HG02571 (cell line): ENCODE measurements at regions not wholly inside any gene's neighbourhood (a gene's known extent, or its start where the extent isn't known, plus 50 kb on each side); places are given as distances from the start of the nearest gene placed in this dataset.
"Not testable (repeated sequence)": the region's sequence is repeated elsewhere in the genome, so short reads cannot be mapped to it uniquely, and the experiment has no call there.

Experiments used
- ATAC-seq: cut with Tn5 transposase; IDR thresholded peaks from one replicate; pipeline ENCODE4 v1.9.1; 2021; ENCODE audit warnings: mild to moderate bottlenecking, moderate library complexity; ENCODE audit not compliant: unreplicated experiment

GRCh38 chr2:18993756-18994338 lies 364.6 kb downstream of the OSR1 start:
- ATAC-seq: no peak

GRCh38 chr2:18991177-18992168 lies 366.9 kb downstream of the OSR1 start:
- no peak for ATAC-seq

- no peak for ATAC-seq
Observed at GRCh38 chr2:18988631-18989232, 369.7 kb downstream of the OSR1 start.

GRCh38 chr2:18987592-18988073 lies 370.8 kb downstream of the OSR1 start:
- ATAC-seq: no peak

DNA sequence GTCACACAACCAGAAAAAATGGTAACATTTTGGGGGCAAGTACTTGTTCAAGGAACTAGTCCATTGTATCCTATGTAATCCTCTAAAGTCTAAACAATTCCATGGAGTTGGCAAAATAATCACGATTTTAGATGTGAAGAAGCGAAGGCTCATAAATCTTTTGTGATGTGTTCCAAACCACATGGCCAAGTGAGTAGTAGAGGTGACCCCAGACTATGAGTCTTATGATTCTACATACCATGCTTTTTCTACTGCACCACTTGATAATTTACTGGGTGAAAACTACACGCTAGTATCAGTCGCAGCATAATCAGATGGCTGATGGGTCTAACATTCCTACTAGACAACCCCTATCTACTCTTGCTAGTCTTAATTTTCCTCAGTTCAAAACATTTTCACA lies 371.4 kb downstream of the OSR1 start:
- ATAC-seq: no peak

DNA sequence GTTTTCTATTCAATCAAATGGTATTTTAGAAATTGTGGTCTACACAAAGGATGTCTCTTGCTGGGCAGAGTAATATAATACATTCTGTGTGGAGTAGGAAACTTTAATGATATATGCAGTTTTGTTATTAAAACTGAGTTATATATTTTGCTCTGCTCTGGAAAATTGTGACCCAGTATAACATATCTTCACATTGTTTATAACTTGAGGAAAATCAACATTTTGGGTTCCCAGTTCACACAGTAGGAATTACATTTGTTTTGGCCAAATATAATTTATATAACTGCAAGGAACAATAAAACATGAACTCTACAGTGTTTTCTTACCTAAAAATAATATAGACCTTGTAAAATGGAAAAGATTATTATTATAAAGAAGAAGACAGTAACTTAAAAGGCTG lies 372.4 kb downstream of the OSR1 start:
- ATAC-seq: no peak

GRCh38 chr2:18980786-18981430 lies 377.5 kb downstream of the OSR1 start:
- ATAC-seq: no peak

- ATAC-seq: no peak
Observed at GRCh38 chr2:18980104-18980785, 378.2 kb downstream of the OSR1 start.

GRCh38 chr2:18977409-18977808 lies 381.0 kb downstream of the OSR1 start:
- no peak for ATAC-seq

GRCh38 chr2:18976168-18976961 lies 382.1 kb downstream of the OSR1 start:
- no peak for ATAC-seq

- no peak for ATAC-seq
Observed at GRCh38 chr2:18975506-18976167, 382.8 kb downstream of the OSR1 start.

- no peak for ATAC-seq
Observed at GRCh38 chr2:18971628-18972027, 382.3 kb upstream of the NT5C1B start.

- no peak for ATAC-seq
Observed at GRCh38 chr2:18971069-18971378, 381.7 kb upstream of the NT5C1B start.

DNA sequence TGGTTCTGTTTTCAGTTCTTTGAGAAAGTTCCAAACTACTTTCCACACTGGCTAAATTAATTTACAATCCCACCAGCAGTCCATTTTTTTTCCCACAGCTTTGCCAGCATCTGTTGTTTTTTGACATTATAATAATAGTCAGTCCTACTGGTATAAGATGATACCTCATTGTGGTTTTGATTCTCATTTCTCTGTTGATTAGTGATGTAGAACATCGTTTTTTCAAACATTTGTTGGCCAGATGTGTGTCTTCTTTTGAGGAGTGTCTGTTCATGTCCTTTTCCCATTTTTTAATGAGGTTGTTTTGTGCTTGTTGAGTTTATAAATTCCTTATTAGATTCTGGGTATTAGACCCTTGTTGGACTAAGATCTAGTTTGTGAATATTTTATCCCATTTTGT lies 376.8 kb upstream of the NT5C1B start:
- no peak for ATAC-seq

DNA sequence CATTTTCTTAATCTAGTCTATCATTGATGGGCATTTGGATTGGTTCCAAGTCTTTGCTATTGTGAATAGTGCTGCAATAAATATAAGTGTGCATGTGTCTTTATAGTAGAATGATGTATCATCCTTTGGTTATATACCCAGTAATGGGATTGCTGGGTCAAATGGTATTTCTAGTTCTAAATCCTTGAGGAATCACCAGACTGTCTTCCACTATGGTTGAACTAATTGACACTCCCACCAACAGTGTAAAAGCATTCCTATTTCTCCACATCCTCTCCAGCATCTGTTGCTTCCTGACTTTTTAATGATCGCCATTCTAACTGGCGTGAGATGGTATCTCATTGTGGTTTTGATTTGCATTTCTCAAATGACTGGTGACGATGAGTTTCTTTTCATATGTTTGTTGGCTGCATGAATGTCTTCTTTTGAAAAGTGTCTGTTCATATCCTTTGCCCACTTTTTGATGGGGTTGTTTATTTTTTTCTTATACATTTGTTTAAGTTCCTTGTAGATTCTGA lies 374.4 kb upstream of the NT5C1B start:
- not testable (repeated sequence) for ATAC-seq

DNA sequence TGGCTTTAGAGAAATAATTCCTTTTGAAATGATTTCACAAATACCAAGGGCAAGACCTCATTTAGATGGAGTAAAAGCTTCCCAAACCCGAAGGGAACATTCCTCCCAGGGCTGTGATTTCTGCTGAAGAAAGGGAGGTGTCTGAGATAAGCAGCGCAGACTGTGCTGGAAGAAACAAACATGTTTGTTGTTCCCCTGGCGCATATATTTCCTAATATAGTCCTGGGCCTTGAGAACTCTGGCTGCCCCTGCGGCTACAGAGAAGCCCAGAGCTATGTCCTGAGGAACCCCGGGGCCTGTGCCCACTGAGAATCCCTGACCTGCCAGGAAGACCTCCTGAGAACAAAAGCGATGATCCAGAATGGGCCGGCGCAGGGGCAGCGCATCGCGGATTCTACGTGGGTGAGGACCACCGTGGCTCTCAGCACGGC lies 372.6 kb upstream of the NT5C1B start:
- no peak for ATAC-seq

DNA sequence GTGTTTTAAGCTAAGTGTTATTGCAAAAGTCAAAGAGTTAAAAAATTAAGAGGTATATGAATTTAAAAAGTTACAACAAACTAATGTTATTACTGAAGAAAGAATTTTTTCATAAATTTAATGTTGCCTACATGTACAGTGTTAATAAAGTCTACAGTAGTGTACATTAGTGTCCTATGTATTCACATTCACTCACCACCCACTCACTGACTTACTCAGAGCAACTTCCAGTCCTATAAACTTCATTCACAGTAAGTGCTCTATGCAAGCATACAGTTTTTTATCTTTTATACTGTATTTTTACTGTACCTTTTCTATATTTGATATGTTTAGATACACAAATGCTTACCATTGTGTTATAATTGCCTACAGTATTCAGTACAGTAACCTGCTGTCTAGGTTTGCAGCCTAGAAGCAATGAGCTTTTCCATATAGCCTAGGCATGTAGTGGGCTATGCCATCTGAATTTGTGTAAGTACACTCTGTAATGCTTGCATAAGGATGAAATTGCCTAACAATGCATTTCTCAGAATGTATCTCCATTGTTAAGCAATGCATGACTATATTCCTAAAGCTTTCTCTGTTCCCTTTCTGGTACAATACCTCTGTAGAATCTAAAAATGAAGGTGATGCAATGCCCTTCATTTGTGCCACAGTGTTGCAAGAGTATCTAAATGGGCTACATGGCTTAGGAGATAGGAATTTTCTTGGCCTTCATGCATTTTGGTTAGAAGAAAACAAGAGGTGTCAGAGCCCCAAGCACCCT lies 370.8 kb upstream of the NT5C1B start:
- ATAC-seq: no peak

- no peak for ATAC-seq
Observed at GRCh38 chr2:18959200-18959599, 369.8 kb upstream of the NT5C1B start.
